ENCODE measurements at regions not wholly inside any gene's neighbourhood (a gene's known extent, or its start where the extent isn't known, plus 50 kb on each side); places are given as distances from the start of the nearest gene placed in this dataset.

DNA sequence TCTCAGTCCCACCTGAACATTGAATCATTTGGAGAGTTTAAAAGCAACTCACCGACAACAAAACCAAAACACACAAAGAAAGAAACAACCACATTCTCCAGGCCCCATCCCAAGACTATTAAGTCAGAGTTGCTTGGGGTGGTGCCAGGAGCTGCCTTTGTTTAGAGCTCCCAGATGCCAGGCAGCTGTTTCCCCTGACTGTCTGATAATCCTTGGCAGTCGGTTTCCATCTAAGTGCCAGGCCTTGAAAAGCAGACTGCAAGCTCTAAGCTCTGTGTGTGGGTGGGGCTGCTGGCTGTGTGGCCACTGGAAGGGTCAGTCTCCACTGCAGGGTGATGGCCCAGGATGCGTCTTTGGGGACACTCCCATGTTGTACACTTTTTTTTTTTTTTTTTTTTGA is 255.3 kb upstream of the AGAP1 start:
- no peaks in the 10 kb centered on the region for H3K4me1 ChIP-seq
- H3K36me3 ChIP-seq = no peaks in the 10 kb centered on the region
- intact Hi-C loops (cut with DNase I; ENCODE audit: low total_unique reads) = no loop called here
- no peak overlapping the region for H3K4me3 ChIP-seq
- TF ChIP-seq CTCF (IDR thresholded peaks at IDR 0.05) = no peak
- no peak for TF ChIP-seq POLR2AphosphoS5 (IDR thresholded peaks at IDR 0.05)
- TF ChIP-seq POLR2A (IDR thresholded peaks at IDR 0.05) = no peak
- no peaks in the 10 kb centered on the region for H3K27me3 ChIP-seq
- no peaks in the 10 kb centered on the region for H3K9me3 ChIP-seq
- DNase-seq (ENCODE audit: low spot score in 2 of 2) = no peak
- no peak overlapping the region for H3K27ac ChIP-seq

DNA sequence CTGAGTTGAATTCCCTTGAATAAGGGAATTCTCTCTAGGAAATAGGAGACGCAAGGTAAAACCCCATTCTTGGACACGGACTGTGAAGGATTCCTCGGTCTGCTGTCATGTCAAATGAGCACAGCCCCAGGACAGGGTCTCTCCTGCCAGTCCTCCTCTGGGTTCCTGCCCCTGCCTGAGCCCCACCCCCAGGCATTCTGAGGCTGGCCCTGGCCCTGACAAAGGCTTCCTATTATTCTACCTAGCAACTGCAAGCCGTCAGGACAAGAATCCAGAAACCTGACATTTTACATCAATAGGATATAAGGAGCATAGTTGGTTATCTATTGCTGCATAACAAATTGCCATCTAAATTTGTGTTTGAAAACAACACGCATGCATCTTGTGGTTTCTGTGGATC is 253.3 kb upstream of the AGAP1 start:
- intact Hi-C loops (cut with DNase I; ENCODE audit: low total_unique reads) = no loop called here
- no peaks in the 10 kb centered on the region for H3K4me1 ChIP-seq

GRCh38 chr2:235244255-235245220 is 249.3 kb upstream of the AGAP1 start:
- no peak for TF ChIP-seq POLR2A (IDR thresholded peaks at IDR 0.05)
- no peak for TF ChIP-seq CTCF (IDR thresholded peaks at IDR 0.05)
- TF ChIP-seq POLR2AphosphoS5 (IDR thresholded peaks at IDR 0.05) = no peak
- no peaks in the 10 kb centered on the region for H3K27me3 ChIP-seq
- no peak overlapping the region for H3K4me3 ChIP-seq
- H3K4me1 ChIP-seq = no peaks in the 10 kb centered on the region
- DNase-seq (ENCODE audit: low spot score in 2 of 2) = no peak
- H3K9me3 ChIP-seq = no peaks in the 10 kb centered on the region
- intact Hi-C loops (cut with DNase I; ENCODE audit: low total_unique reads) = no loop called here
- H3K36me3 ChIP-seq = no peaks in the 10 kb centered on the region
- H3K27ac ChIP-seq = no peak overlapping the region

More for the DNA sequence above, 253.3 kb upstream of the AGAP1 start:
- TF ChIP-seq POLR2AphosphoS5 (IDR thresholded peaks at IDR 0.05) = no peak
- no peak for TF ChIP-seq POLR2A (IDR thresholded peaks at IDR 0.05)
- no peak for TF ChIP-seq CTCF (IDR thresholded peaks at IDR 0.05)
- no peak for DNase-seq (ENCODE audit: low spot score in 2 of 2)
- H3K4me3 ChIP-seq = no peak overlapping the region
- no peaks in the 10 kb centered on the region for H3K36me3 ChIP-seq
- H3K27me3 ChIP-seq = no peaks in the 10 kb centered on the region
- H3K27ac ChIP-seq = no peak overlapping the region
- H3K9me3 ChIP-seq = no peaks in the 10 kb centered on the region

GRCh38 chr2:235247001-235247400 is 246.8 kb upstream of the AGAP1 start:
- H3K27me3 ChIP-seq = no peaks in the 10 kb centered on the region
- no peaks in the 10 kb centered on the region for H3K36me3 ChIP-seq
- TF ChIP-seq POLR2AphosphoS5 (IDR thresholded peaks at IDR 0.05) (no peak), CTCF (IDR thresholded peaks at IDR 0.05) (no peak), POLR2A (IDR thresholded peaks at IDR 0.05) (no peak)
- no peaks in the 10 kb centered on the region for H3K4me1 ChIP-seq
- no peak overlapping the region for H3K4me3 ChIP-seq
- no peaks in the 10 kb centered on the region for H3K9me3 ChIP-seq
- H3K27ac ChIP-seq = no peak overlapping the region
- no peak for DNase-seq (ENCODE audit: low spot score in 2 of 2)
- intact Hi-C loops (cut with DNase I; ENCODE audit: low total_unique reads) = no loop called here

DNA sequence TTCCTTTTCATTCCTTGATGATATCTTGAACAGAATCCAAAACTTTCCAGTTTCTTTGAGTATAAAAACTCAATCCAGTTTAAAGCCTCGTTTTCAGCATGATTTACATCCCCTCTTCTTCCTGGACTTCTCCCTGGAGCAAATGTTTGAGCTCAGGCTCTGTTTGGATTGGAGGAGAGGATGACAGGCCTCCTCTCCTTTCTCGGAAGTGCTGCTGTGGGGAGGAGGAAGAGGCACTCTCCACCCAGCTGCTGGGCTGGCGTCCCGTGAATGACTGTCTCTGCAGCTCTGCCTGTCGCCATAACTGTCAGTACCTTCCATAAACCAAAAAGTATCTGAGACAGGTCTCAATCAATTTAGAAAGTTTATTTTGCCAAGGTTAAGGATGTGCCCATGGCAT is 238.2 kb upstream of the AGAP1 start:
- TF ChIP-seq POLR2AphosphoS5 (IDR thresholded peaks at IDR 0.05) = no peak
- no peak for TF ChIP-seq POLR2A (IDR thresholded peaks at IDR 0.05)
- no peak for TF ChIP-seq CTCF (IDR thresholded peaks at IDR 0.05)
- Histone ChIP-seq H3K27me3 (no peaks in the 10 kb centered on the region), H3K27ac (no peak overlapping the region), H3K4me3 (no peak overlapping the region), H3K9me3 (no peaks in the 10 kb centered on the region), H3K4me1 (no peaks in the 10 kb centered on the region), H3K36me3 (no peaks in the 10 kb centered on the region)
- intact Hi-C loops (cut with DNase I; ENCODE audit: low total_unique reads) = no loop called here
- DNase-seq (ENCODE audit: low spot score in 2 of 2) = no peak

All from breast epithelium (tissue), 4 donors.